Astrocyte (in vitro differentiated cells and primary cell): ENCODE measurements at regions not wholly inside any gene's neighbourhood (a gene's known extent, or its start where the extent isn't known, plus 50 kb on each side); places are given as distances from the start of the nearest gene placed in this dataset.

Experiments used
- CTCF ChIP-seq: IDR thresholded peaks from 2 replicates; pipeline ENCODE4 v1.5.1; 2011; ENCODE audit warnings: low read depth, mild to moderate bottlenecking, inconsistent platforms, low read length, moderate library complexity; ENCODE audit not compliant: insufficient read depth
- EZH2 ChIP-seq: IDR thresholded peaks from 2 replicates; pipeline ENCODE4 v1.6.1; 2012; ENCODE audit warnings: mild to moderate bottlenecking, low read length, inconsistent platforms; ENCODE audit not compliant: insufficient read depth

GRCh38 chr4:34323549-34324320 is 1920.6 kb downstream of the ARAP2 start:
- TF ChIP-seq CTCF: no peak
- TF ChIP-seq EZH2: no peak
